ENCODE measurements at regions not wholly inside any gene's neighbourhood (a gene's known extent, or its start where the extent isn't known, plus 50 kb on each side); places are given as distances from the start of the nearest gene placed in this dataset.

GRCh38 chr12:107296681-107297089 is 203.3 kb upstream of the CRY1 start (continued):
- no peak for TF ChIP-seq CTCF (conservative IDR thresholded peaks at IDR 0.05; ENCODE audit: low read depth in 2 of 2)
- TF ChIP-seq EZH2phosphoT487 (IDR thresholded peaks at IDR 0.05; ENCODE audit: unreplicated experiment): no peak
- TF ChIP-seq EZH2 (IDR thresholded peaks at IDR 0.05; ENCODE audit: low read depth, unreplicated experiment): no peak
- TF ChIP-seq CREB1 (CRISPR knock-in tag; IDR thresholded peaks at IDR 0.05; ENCODE audit: low read depth): no peak
- TF ChIP-seq NANOG (IDR thresholded peaks at IDR 0.05; ENCODE audit: borderline replicate concordance): no peak
- no peak for TF ChIP-seq ZNF114 (CRISPR knock-in tag; IDR thresholded peaks at IDR 0.05)
- no peak for TF ChIP-seq JUNB (IDR thresholded peaks at IDR 0.05; ENCODE audit: unreplicated experiment)
- TF ChIP-seq POLR2AphosphoS5 (IDR thresholded peaks at IDR 0.05; ENCODE audit: low read depth): no peak
- no peak for TF ChIP-seq REST (IDR thresholded peaks at IDR 0.05; ENCODE audit: unreplicated experiment)
- TF ChIP-seq STAT1 (IDR thresholded peaks at IDR 0.05; ENCODE audit: unreplicated experiment): no peak
- TF ChIP-seq ETS1 (IDR thresholded peaks at IDR 0.05): no peak

- no peaks in the 10 kb centered on the region for H3F3A ChIP-seq (replicated peaks; ENCODE audit: low read depth)
- DNase-seq (ENCODE audit: low spot score) (no peak), ATAC-seq (no peak)
- H3K36me3 Mint-ChIP-seq (ENCODE audit: low read depth): no peaks in the 10 kb centered on the region
- no peak overlapping the region for H3K27ac ChIP-seq (ENCODE audit: low read depth)
- H3K9me2 ChIP-seq (ENCODE audit: insufficient read depth): peaks cover 8% of the 10 kb centered on the region; the same call in 1 of the 2 replicates
- H3K27me3 Mint-ChIP-seq (ENCODE audit: insufficient read depth, low read depth, poor library complexity): peaks cover 1% of the 10 kb centered on the region
- no peak overlapping the region for H2AFZ ChIP-seq
- H3K79me2 ChIP-seq (replicated peaks; ENCODE audit: insufficient read depth): no peaks in the 10 kb centered on the region
- H3K4me1 ChIP-seq (ENCODE audit: insufficient read depth): peaks cover 13% of the 10 kb centered on the region
- H3K27ac Mint-ChIP-seq: no peak overlapping the region
- H3K27me3 ChIP-seq (ENCODE audit: insufficient read depth): no peaks in the 10 kb centered on the region
- H3K36me3 ChIP-seq (ENCODE audit: insufficient read depth): no peaks in the 10 kb centered on the region
- no peak overlapping the region for H3K4me3 ChIP-seq
- no peak overlapping the region for H3K4me2 ChIP-seq
- H3K4me1 Mint-ChIP-seq: peaks cover 12% of the 10 kb centered on the region
- H3K9me3 Mint-ChIP-seq: no peaks in the 10 kb centered on the region
- H3K4me3 Mint-ChIP-seq: no peak overlapping the region
- no peaks in the 10 kb centered on the region for H4K20me1 ChIP-seq (replicated peaks; ENCODE audit: insufficient read depth)
- no peak for TF ChIP-seq ETS1 (IDR thresholded peaks at IDR 0.05)
Measured at GRCh38 chr12:107302649-107303341, 209.4 kb upstream of the CRY1 start.

Data from GM23338 (cell line).